IPS-NIHi7 (cell line): ENCODE measurements at regions not wholly inside any gene's neighbourhood (a gene's known extent, or its start where the extent isn't known, plus 50 kb on each side); places are given as distances from the start of the nearest gene placed in this dataset.

Experiments used
- DNase-seq: peaks from one replicate; pipeline ENCODE4 v3.0.0; 2012; ENCODE audit warnings: mixed read lengths; ENCODE audit errors: extremely low spot score

- DNase-seq: peak; percentile 6
These were observed 150.3 kb upstream of the SLITRK3 start for GRCh38 chr3:165346503-165346902.

GRCh38 chr3:165343185-165343584 lies 147.0 kb upstream of the SLITRK3 start:
- no peak for DNase-seq

GRCh38 chr3:165339753-165340152 lies 143.6 kb upstream of the SLITRK3 start:
- DNase-seq: no peak

- no peak for DNase-seq
These were observed 140.6 kb upstream of the SLITRK3 start for GRCh38 chr3:165336786-165337185.
